HepG2 (cell line): ENCODE measurements at regions not wholly inside any gene's neighbourhood (a gene's known extent, or its start where the extent isn't known, plus 50 kb on each side); places are given as distances from the start of the nearest gene placed in this dataset.

Experiments
- ATAC-seq: fragments of 200-7000 bp; cut with Tn5 transposase; 3 replicates; pipeline ENCODE4 v1.9.1; 2020; ENCODE audit warnings: mild to moderate bottlenecking, moderate library complexity
- BruUV-seq: library from RNA; stranded (reverse); fragments of 400-500 nt; replicated peaks from 2 replicates; lab custom pipeline; 2021; lab: Mats Ljungman, UMichigan
- CTCF ChIA-PET: fragments of 300-600 bp; formaldehyde crosslinking; extraction: SDS; loops from one replicate; lab custom pipeline; 2021; ENCODE audit warnings: low total read pairs, inconsistent platforms, low intra/inter-chr PET ratio; lab: Yijun Ruan, JAX
- POLR2A ChIA-PET: fragments of 350-600 bp; sonication (Branson Sonifier 250); formaldehyde crosslinking; loops from one replicate; lab custom pipeline; 2020; ENCODE audit warnings: antibody characterized with exemption, inconsistent platforms; lab: Yijun Ruan, JAX
- DNase-seq: peaks from one replicate; pipeline ENCODE4 v3.0.0-alpha.2; 2015; ENCODE audit warnings: low spot score
- FAIRE-seq: peaks from 3 replicates; lab custom pipeline; 2011; peaks lifted over from hg19 to GRCh38; lab: Jason Lieb, UNC
- H2AFZ ChIP-seq: one replicate; pipeline ENCODE4 v1.6.1; 2011; ENCODE audit warnings: low read length, inconsistent platforms
- H3K27ac ChIP-seq: fragments of 300-600 bp; 3 replicates; pipeline ENCODE4 v1.8.0; 2011; ENCODE audit warnings: mixed run types, mild to moderate bottlenecking, mixed read lengths, low read length, inconsistent platforms; ENCODE audit not compliant: insufficient read depth; ENCODE audit errors: extremely low read length
- H3K27me3 ChIP-seq, 2 experiments: fragments of 200-600 bp in 1 of 2; 2 replicates in 1 of 2; 3 replicates in 1 of 2; pipeline versions ENCODE4 v1.6.0 to v1.8.0; 2011; ENCODE audit warnings: low read length in 2 of 2, mild to moderate bottlenecking in 2 of 2, moderate library complexity in 2 of 2, inconsistent platforms in 1 of 2; ENCODE audit not compliant: insufficient read depth in 2 of 2, control insufficient read depth in 1 of 2
- H3K36me3 ChIP-seq, 2 experiments: fragments of 200-600 bp in 1 of 2; replicated peaks in 1 of 2; 2 replicates in 1 of 2; 3 replicates in 1 of 2; pipeline versions ENCODE4 v1.5.1 to v1.8.0; 2011; ENCODE audit warnings: low read length in 2 of 2, inconsistent platforms in 1 of 2; ENCODE audit not compliant: insufficient read depth in 2 of 2, control insufficient read depth in 1 of 2
- H3K4me1 ChIP-seq: 2 replicates; pipeline ENCODE4 v1.5.1; 2012; ENCODE audit warnings: low read length, inconsistent platforms; ENCODE audit not compliant: insufficient read depth
- H3K4me2 ChIP-seq: 2 replicates; pipeline ENCODE4 v1.6.0; 2011; ENCODE audit warnings: low read depth, low read length, inconsistent platforms
- H3K4me3 ChIP-seq, 3 experiments: fragments of 200-600 bp in 1 of 3; sonication (generic), shearing (Covaris generic) in 1 of 3; replicated peaks in 1 of 3; 2 replicates each; pipeline ENCODE4 v1.5.1; 2011 to 2016; ENCODE audit warnings: low read length in 3 of 3, inconsistent platforms in 2 of 3, low read depth in 2 of 3, mild to moderate bottlenecking in 2 of 3, control low read depth in 1 of 3, mixed read lengths in 1 of 3; ENCODE audit not compliant: insufficient read depth in 1 of 3
- H3K79me2 ChIP-seq: one replicate; pipeline ENCODE4 v1.6.1; 2011; ENCODE audit warnings: low read length, inconsistent platforms; ENCODE audit not compliant: insufficient read depth
- H3K9ac ChIP-seq: 2 replicates; pipeline ENCODE4 v1.6.0; 2011; ENCODE audit warnings: mild to moderate bottlenecking, low read depth, low read length, inconsistent platforms; ENCODE audit not compliant: insufficient read depth
- H3K9me3 ChIP-seq: 2 replicates; pipeline ENCODE4 v1.5.1; 2012; ENCODE audit warnings: mild to moderate bottlenecking, low read length
- H4K20me1 ChIP-seq: 2 replicates; pipeline ENCODE4 v1.6.0; 2011; ENCODE audit warnings: inconsistent platforms, mild to moderate bottlenecking, low read length, moderate library complexity; ENCODE audit not compliant: insufficient read depth
- ARHGAP35 ChIP-seq: sonication (generic); formaldehyde crosslinking; IDR thresholded peaks from 2 replicates; pipeline ENCODE4 v1.9.0; 2022; ENCODE audit warnings: mild to moderate bottlenecking, inconsistent platforms, moderate library complexity, missing genetic modification reagents, borderline replicate concordance
- ATF7 ChIP-seq, 2 experiments: fragments of 450-650 bp in 1 of 2; sonication (generic) in 1 of 2; formaldehyde crosslinking in 1 of 2; IDR thresholded peaks; 2 replicates each; pipeline versions ENCODE4 v1.4.0 to v1.6.1; 2016 to 2020; ENCODE audit warnings: antibody characterized with exemption in 1 of 2, mild to moderate bottlenecking in 1 of 2, missing genetic modification reagents in 1 of 2
- CCAR2 ChIP-seq: fragments of 200-400 bp; formaldehyde crosslinking; optimal IDR thresholded peaks from 2 replicates; pipeline ENCODE3; 2018; ENCODE audit warnings: low read depth, mild to moderate bottlenecking, low read length, moderate library complexity
- DZIP1 ChIP-seq: sonication (generic); formaldehyde crosslinking; IDR thresholded peaks from 2 replicates; pipeline ENCODE4 v1.5.0; 2020; ENCODE audit warnings: mild to moderate bottlenecking, missing genetic modification reagents
- GFI1 ChIP-seq: sonication (generic); formaldehyde crosslinking; IDR thresholded peaks from 2 replicates; pipeline ENCODE4 v1.5.0; 2020; ENCODE audit warnings: missing genetic modification reagents, mild to moderate bottlenecking, borderline replicate concordance
- IKZF5 ChIP-seq: IDR thresholded peaks from 2 replicates; pipeline ENCODE4 v1.6.1; 2018; ENCODE audit warnings: missing genetic modification reagents, mild to moderate bottlenecking, missing compliant biosample characterization
- TRIM22 ChIP-seq: fragments of 450-650 bp; IDR thresholded peaks from 2 replicates; pipeline ENCODE4 v1.6.1; 2017
- ZNF234 ChIP-seq: sonication (generic); formaldehyde crosslinking; conservative IDR thresholded peaks from 2 replicates; pipeline ENCODE4 v1.5.1; 2020; ENCODE audit warnings: mild to moderate bottlenecking, missing genetic modification reagents
- ZNF281 ChIP-seq: sonication (generic); formaldehyde crosslinking; IDR thresholded peaks from 2 replicates; pipeline ENCODE4 v1.4.0; 2020; ENCODE audit warnings: missing genetic modification reagents, borderline replicate concordance
- ZNF619 ChIP-seq: sonication (generic); formaldehyde crosslinking; IDR thresholded peaks from 2 replicates; pipeline ENCODE4 v1.4.0; 2020; ENCODE audit warnings: mild to moderate bottlenecking, missing genetic modification reagents
- WGBS: methylation state at CpG from one replicate; pipeline ENCODE4 v1.1.6; 2017; ENCODE audit warnings: low lambda C conversion rate; 5-methylcytosine and 5-hydroxymethylcytosine counted together
- in situ Hi-C: cut with HindIII; loops from 2 replicates; pipeline ENCODE4 v1.10.0; 2017; ENCODE audit warnings: low pct_unique_long_range_greater_than_20kb; ENCODE audit not compliant: extremely low pct_ligation_motif_present
- intact Hi-C: fragments of 100-400 bp; cut with micrococcal nuclease; formaldehyde crosslinking; loops from one replicate; pipeline ENCODE4 v1.10.0; 2022; ENCODE audit not compliant: unreplicated experiment

DNA sequence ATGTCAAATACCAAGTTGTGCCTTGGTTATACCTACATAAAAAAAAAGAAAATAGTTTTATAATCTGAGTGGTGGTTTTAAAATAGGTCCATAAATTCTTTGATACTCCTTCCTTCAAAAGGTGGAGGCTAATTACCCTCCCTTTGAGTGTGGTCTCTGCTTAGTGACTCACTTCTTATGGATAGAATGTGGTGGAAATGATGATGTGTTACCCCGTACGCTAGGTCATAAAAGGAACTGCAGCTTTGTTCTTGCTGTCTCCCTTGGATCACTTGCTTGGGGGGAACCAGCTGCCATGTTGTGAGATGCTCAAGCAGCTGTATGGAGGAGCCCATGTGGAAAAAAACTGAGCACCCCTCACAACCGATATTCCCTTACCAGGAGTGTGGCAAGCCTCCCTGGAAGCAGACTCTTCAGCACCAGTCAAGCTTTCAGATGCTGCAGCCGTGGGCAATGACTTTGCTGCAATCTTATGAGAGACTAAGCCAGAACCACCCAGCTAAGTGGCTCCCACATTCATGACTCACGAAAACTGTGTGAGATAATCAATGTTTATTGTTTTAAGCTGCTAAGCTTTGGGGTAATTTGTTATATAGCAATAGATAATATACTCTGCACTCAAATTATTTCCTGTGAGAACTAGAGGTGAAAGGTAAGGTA, 195.0 kb upstream of the GATB start:
- no peaks in the 10 kb centered on the region for H3K9me3 ChIP-seq
- H3K79me2 ChIP-seq, result no peaks in the 10 kb centered on the region
- no peak overlapping the region for H2AFZ ChIP-seq
- no peak for DNase-seq
- intact Hi-C loops (no loop called here), in situ Hi-C loops (no loop called here)
- H3K4me3 ChIP-seq, result no peak overlapping the region
- H3K36me3 ChIP-seq, result no peaks in the 10 kb centered on the region
- H3K9ac ChIP-seq, result no peak overlapping the region
- no peak for TF ChIP-seq IKZF5
- TF ChIP-seq ZNF234 (CRISPR knock-in tag), result no peak
- TF ChIP-seq ZNF619, result no peak
- no peak for TF ChIP-seq CCAR2
- no peak for TF ChIP-seq GFI1 (CRISPR knock-in tag)
- TF ChIP-seq TRIM22, result no peak
- no peak for TF ChIP-seq DZIP1 (CRISPR knock-in tag)
- TF ChIP-seq ZNF281 (CRISPR knock-in tag), result no peak
- no peak for TF ChIP-seq ARHGAP35
- TF ChIP-seq ATF7 (IDR thresholded peaks at IDR 0.05), result no peak
- TF ChIP-seq ATF7 (CRISPR knock-in tag; IDR thresholded peaks at IDR 0.05), result no peak
- no peaks in the 10 kb centered on the region; a peak in 1 of 5 replicates for H3K27me3 ChIP-seq
- 42% methylated on average over 5 of the region's 5 CpGs for WGBS
- H4K20me1 ChIP-seq, result no peaks in the 10 kb centered on the region
- no peak for ATAC-seq
- H3K4me1 ChIP-seq, result peaks cover 18% of the 10 kb centered on the region
- FAIRE-seq, result no peak
- no TSS peak for BruUV-seq
- H3K4me2 ChIP-seq, result no peak overlapping the region
- ChIA-PET POLR2A (no interaction called here), CTCF (no interaction called here)
- H3K27ac ChIP-seq, result no peak overlapping the region
